ENCODE measurements at regions not wholly inside any gene's neighbourhood (a gene's known extent, or its start where the extent isn't known, plus 50 kb on each side); places are given as distances from the start of the nearest gene placed in this dataset.

- H3K27ac Mint-ChIP-seq: no peak overlapping the region
- H3K4me1 Mint-ChIP-seq (ENCODE audit: low read depth): no peaks in the 10 kb centered on the region
- TF ChIP-seq, protein P1, sequence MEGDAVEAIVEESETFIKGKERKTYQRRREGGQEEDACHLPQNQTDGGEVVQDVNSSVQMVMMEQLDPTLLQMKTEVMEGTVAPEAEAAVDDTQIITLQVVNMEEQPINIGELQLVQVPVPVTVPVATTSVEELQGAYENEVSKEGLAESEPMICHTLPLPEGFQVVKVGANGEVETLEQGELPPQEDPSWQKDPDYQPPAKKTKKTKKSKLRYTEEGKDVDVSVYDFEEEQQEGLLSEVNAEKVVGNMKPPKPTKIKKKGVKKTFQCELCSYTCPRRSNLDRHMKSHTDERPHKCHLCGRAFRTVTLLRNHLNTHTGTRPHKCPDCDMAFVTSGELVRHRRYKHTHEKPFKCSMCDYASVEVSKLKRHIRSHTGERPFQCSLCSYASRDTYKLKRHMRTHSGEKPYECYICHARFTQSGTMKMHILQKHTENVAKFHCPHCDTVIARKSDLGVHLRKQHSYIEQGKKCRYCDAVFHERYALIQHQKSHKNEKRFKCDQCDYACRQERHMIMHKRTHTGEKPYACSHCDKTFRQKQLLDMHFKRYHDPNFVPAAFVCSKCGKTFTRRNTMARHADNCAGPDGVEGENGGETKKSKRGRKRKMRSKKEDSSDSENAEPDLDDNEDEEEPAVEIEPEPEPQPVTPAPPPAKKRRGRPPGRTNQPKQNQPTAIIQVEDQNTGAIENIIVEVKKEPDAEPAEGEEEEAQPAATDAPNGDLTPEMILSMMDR (IDR thresholded peaks at IDR 0.05): no peak
- intact Hi-C loops (cut with micrococcal nuclease): no loop called here
- peaks cover 2% of the 10 kb centered on the region for H3K27me3 Mint-ChIP-seq
- CTCF ChIA-PET: no interaction called here
- ATAC-seq (no peak), DNase-seq (no peak)
- no peaks in the 10 kb centered on the region for H3K36me3 Mint-ChIP-seq (ENCODE audit: low read depth)
- no peak overlapping the region for H3K4me3 Mint-ChIP-seq
- no peaks in the 10 kb centered on the region for H3K9me3 Mint-ChIP-seq
- POLR2A ChIA-PET: no interaction called here
Measured at GRCh38 chr2:15798701-15799431, 141.5 kb upstream of the MYCN start.

GRCh38 chr2:15799432-15799827, 140.9 kb upstream of the MYCN start:
- ChIA-PET POLR2A (no interaction called here), CTCF (no interaction called here)
- H3K27ac Mint-ChIP-seq: no peak overlapping the region
- peaks cover 2% of the 10 kb centered on the region for H3K27me3 Mint-ChIP-seq
- no peaks in the 10 kb centered on the region for H3K36me3 Mint-ChIP-seq (ENCODE audit: low read depth)
- TF ChIP-seq, protein P1 (IDR thresholded peaks at IDR 0.05): no peak
- ATAC-seq: no peak
- H3K9me3 Mint-ChIP-seq: no peaks in the 10 kb centered on the region
- H3K4me1 Mint-ChIP-seq (ENCODE audit: low read depth): no peaks in the 10 kb centered on the region
- no peak overlapping the region for H3K4me3 Mint-ChIP-seq
- DNase-seq: no peak
- intact Hi-C loops (cut with micrococcal nuclease): no loop called here

GRCh38 chr2:15800495-15801329, 139.6 kb upstream of the MYCN start:
- TF ChIP-seq, protein P1 (IDR thresholded peaks at IDR 0.05): no peak
- no peaks in the 10 kb centered on the region for H3K36me3 Mint-ChIP-seq (ENCODE audit: low read depth)
- no peaks in the 10 kb centered on the region for H3K9me3 Mint-ChIP-seq
- POLR2A ChIA-PET: no interaction called here
- CTCF ChIA-PET: no interaction called here
- intact Hi-C loops (cut with micrococcal nuclease): no loop called here
- no peak overlapping the region for H3K4me3 Mint-ChIP-seq
- DNase-seq (no peak), ATAC-seq (no peak)
- H3K27me3 Mint-ChIP-seq: peaks cover 2% of the 10 kb centered on the region
- H3K4me1 Mint-ChIP-seq (ENCODE audit: low read depth): no peaks in the 10 kb centered on the region
- no peak overlapping the region for H3K27ac Mint-ChIP-seq

- H3K27me3 Mint-ChIP-seq: no peaks in the 10 kb centered on the region
- no peaks in the 10 kb centered on the region for H3K4me1 Mint-ChIP-seq (ENCODE audit: low read depth)
- H3K27ac Mint-ChIP-seq: no peak overlapping the region
- DNase-seq: no peak
- H3K9me3 Mint-ChIP-seq: no peaks in the 10 kb centered on the region
- no peak overlapping the region for H3K4me3 Mint-ChIP-seq
- CTCF ChIA-PET: no interaction called here
- TF ChIP-seq, protein P1 (IDR thresholded peaks at IDR 0.05): no peak
- ATAC-seq: no peak
- intact Hi-C loops (cut with micrococcal nuclease): no loop called here
- H3K36me3 Mint-ChIP-seq (ENCODE audit: low read depth): no peaks in the 10 kb centered on the region
- POLR2A ChIA-PET: no interaction called here
Measured at GRCh38 chr2:15801439-15801838, 138.9 kb upstream of the MYCN start.

DNA sequence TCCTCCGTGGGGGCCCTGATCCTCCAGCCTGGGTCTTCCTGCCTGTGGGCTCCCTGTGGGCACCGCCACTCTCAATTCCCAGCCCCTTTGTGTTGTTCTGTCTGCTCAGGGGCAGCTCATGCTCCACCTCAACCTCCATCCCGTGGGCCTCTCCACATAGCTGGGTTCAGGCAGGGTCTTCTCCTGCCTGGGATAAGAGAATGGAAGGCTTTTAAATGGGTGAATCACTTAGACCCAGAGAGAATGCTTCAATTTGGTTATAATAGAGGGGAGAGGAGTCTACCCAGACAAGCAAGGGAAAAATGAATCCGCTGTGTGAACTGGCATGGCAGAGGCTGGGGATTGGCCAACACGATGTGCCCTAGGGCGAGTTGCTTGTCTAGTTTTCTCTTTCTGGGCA, 138.4 kb upstream of the MYCN start:
- Mint-ChIP-seq H3K4me1 (ENCODE audit: low read depth) (no peaks in the 10 kb centered on the region), H3K27ac (no peak overlapping the region), H3K27me3 (no peaks in the 10 kb centered on the region), H3K9me3 (no peaks in the 10 kb centered on the region), H3K36me3 (ENCODE audit: low read depth) (no peaks in the 10 kb centered on the region), H3K4me3 (no peak overlapping the region)
- intact Hi-C loops (cut with micrococcal nuclease): no loop called here
- ChIA-PET CTCF (no interaction called here), POLR2A (no interaction called here)
- TF ChIP-seq, protein P1 (IDR thresholded peaks at IDR 0.05): no peak
- ATAC-seq (no peak), DNase-seq (no peak)

All from activated CD8-positive, alpha-beta T cell treated with anti-CD3 and anti-CD28 coated beads for 36 hours (primary cell).